Right atrium auricular region (tissue), 2 donors: ENCODE measurements at regions not wholly inside any gene's neighbourhood (a gene's known extent, or its start where the extent isn't known, plus 50 kb on each side); places are given as distances from the start of the nearest gene placed in this dataset.

Source experiments
- DNase-seq: peaks from one replicate; pipeline ENCODE4 v3.0.0-alpha.2; 2019; ENCODE audit warnings: low spot score
- H3K27ac ChIP-seq, 2 donors: fragments of 200-600 bp; sonication (generic); 1 replicate in 1 of 2; 2 replicates in 1 of 2; pipeline ENCODE4 v1.5.1; 2016 to 2019
- H3K27me3 ChIP-seq, 2 donors: fragments of 200-600 bp; sonication (generic); one replicate each; pipeline versions ENCODE4 v1.5.1 to v1.6.0; 2017 to 2019
- H3K36me3 ChIP-seq: fragments of 200-600 bp; sonication (generic); one replicate; pipeline ENCODE4 v1.5.1; 2016
- H3K4me1 ChIP-seq, 2 donors: fragments of 200-600 bp; sonication (generic); one replicate each; pipeline versions ENCODE4 v1.5.1 to v1.6.0; 2017 to 2019
- H3K4me3 ChIP-seq, 2 donors: fragments of 200-600 bp; sonication (generic); 1 replicate in 1 of 2; 2 replicates in 1 of 2; pipeline ENCODE4 v1.5.1; 2017 to 2019; ENCODE audit warnings: mild to moderate bottlenecking in 1 of 2, moderate library complexity in 1 of 2
- H3K9me3 ChIP-seq, 2 donors: fragments of 200-600 bp; sonication (generic); one replicate each; pipeline ENCODE4 v1.5.1; 2019
- CTCF ChIP-seq, 2 donors: fragments of 200-600 bp; sonication (generic); IDR thresholded peaks; one replicate each; pipeline ENCODE4 v1.5.1; 2019; ENCODE audit warnings: antibody characterized with exemption in 2 of 2

GRCh38 chr1:36573445-36573844 lies 90.7 kb upstream of the CSF3R start:
- no peak for TF ChIP-seq CTCF (IDR thresholded peaks at IDR 0.05)
- Histone ChIP-seq H3K4me3 (no peak overlapping the region), H3K27me3 (no peaks in the 10 kb centered on the region), H3K36me3 (no peaks in the 10 kb centered on the region), H3K4me1 (no peaks in the 10 kb centered on the region), H3K27ac (no peak overlapping the region), H3K9me3 (no peaks in the 10 kb centered on the region)
- no peak for DNase-seq

GRCh38 chr1:36572906-36573305 lies 90.2 kb upstream of the CSF3R start:
- Histone ChIP-seq H3K27me3 (no peaks in the 10 kb centered on the region), H3K4me1 (no peaks in the 10 kb centered on the region), H3K4me3 (no peak overlapping the region), H3K9me3 (no peaks in the 10 kb centered on the region), H3K36me3 (no peaks in the 10 kb centered on the region), H3K27ac (no peak overlapping the region)
- TF ChIP-seq CTCF (IDR thresholded peaks at IDR 0.05): no peak
- no peak for DNase-seq

- DNase-seq: no peak
- Histone ChIP-seq H3K4me1 (no peaks in the 10 kb centered on the region), H3K9me3 (no peaks in the 10 kb centered on the region), H3K4me3 (no peak overlapping the region), H3K27ac (no peak overlapping the region), H3K36me3 (no peaks in the 10 kb centered on the region), H3K27me3 (no peaks in the 10 kb centered on the region)
- no peak for TF ChIP-seq CTCF (IDR thresholded peaks at IDR 0.05)
Measured at GRCh38 chr1:36572142-36572715, 89.5 kb upstream of the CSF3R start.

- Histone ChIP-seq H3K36me3 (no peaks in the 10 kb centered on the region), H3K4me1 (no peaks in the 10 kb centered on the region), H3K9me3 (no peaks in the 10 kb centered on the region), H3K4me3 (no peak overlapping the region), H3K27ac (no peak overlapping the region), H3K27me3 (no peaks in the 10 kb centered on the region)
- no peak for TF ChIP-seq CTCF (IDR thresholded peaks at IDR 0.05)
- no peak for DNase-seq
Measured at GRCh38 chr1:36571106-36571505, 88.4 kb upstream of the CSF3R start.

- no peaks in the 10 kb centered on the region for H3K9me3 ChIP-seq
- no peak for DNase-seq
- TF ChIP-seq CTCF (IDR thresholded peaks at IDR 0.05): no peak
- H3K4me3 ChIP-seq: no peak overlapping the region
- no peaks in the 10 kb centered on the region for H3K36me3 ChIP-seq
- H3K4me1 ChIP-seq: no peaks in the 10 kb centered on the region
- no peaks in the 10 kb centered on the region for H3K27me3 ChIP-seq
- H3K27ac ChIP-seq: no peak overlapping the region
Measured at GRCh38 chr1:36570478-36571060, 87.9 kb upstream of the CSF3R start.

GRCh38 chr1:36570006-36570405 lies 87.3 kb upstream of the CSF3R start:
- TF ChIP-seq CTCF (IDR thresholded peaks at IDR 0.05): no peak
- no peaks in the 10 kb centered on the region for H3K4me1 ChIP-seq
- H3K27ac ChIP-seq: no peak overlapping the region
- no peaks in the 10 kb centered on the region for H3K9me3 ChIP-seq
- H3K4me3 ChIP-seq: no peak overlapping the region
- no peak for DNase-seq
- H3K27me3 ChIP-seq: no peaks in the 10 kb centered on the region
- no peaks in the 10 kb centered on the region for H3K36me3 ChIP-seq
